SIG-M5 treated with dmso at 0.1 percent for 504 hours (cell line): ENCODE measurements at regions not wholly inside any gene's neighbourhood (a gene's known extent, or its start where the extent isn't known, plus 50 kb on each side); places are given as distances from the start of the nearest gene placed in this dataset.
A peak's percentile ranks its signal among the peaks of the same experiment; 100 is the strongest.

Experiments used
- DNase-seq: peaks from one replicate; lab custom pipeline; 2025; ENCODE audit not compliant: unreplicated experiment; lab: John Stamatoyannopoulos, UW

DNA sequence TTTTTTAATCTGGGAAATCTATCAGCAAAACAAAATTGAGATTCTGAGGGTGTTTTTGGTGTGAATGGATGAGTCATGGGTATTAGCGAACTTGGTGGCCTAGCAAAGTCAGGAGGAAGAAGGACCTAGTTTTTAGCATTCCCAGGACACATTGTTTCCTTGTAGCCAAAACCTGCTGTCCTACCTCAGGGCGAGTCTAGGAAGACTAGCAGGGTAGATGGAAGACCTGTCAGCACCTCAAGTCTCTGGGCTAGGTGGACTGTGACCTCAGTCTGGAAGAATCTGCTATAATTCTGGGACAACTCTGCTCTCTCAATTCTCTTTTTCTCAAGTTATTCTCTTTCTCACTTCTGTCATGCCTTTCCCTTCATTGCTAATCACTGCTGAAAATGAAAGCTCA is 1399.3 kb upstream of the LRRTM1 start:
- DNase-seq, result no peak

DNA sequence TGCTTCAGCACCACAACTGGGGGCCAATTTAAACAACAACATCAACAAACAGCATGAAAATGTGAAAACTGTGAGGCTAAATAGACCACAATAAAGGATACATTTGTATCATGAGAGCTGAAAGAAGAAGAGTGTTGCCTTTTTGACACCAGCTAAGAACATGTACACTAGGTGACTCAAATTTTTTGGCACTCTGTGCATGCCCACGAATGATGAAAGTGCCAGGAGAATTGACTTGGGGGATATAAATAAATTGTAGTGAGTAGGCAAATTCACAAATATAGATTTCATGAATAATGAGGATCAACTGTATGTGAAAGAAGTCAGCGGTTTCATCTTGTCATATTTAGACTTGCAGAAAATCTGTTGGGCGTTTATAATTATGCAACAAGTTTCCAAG is 1388.0 kb upstream of the LRRTM1 start:
- no peak for DNase-seq

- no peak for DNase-seq
These were observed 1371.1 kb upstream of the LRRTM1 start for GRCh38 chr2:81675641-81676040.

DNA sequence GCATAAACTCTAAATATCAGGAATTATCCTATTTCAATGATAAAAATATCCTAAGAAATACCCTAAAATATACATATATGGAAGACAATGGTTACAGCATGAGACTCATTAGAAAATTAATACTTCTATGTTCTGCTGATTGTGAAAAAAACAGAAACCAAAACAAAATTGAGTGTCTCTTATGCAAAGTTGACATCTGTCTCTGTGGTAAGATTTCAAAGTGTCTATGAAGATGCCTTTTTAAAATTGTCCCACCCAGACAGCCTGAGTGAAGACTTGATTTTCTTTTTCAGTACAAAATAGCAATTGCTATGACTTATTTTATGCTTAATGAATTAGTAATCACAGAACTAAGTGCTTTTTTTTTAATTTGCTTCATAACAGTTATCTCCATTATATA is 1368.4 kb upstream of the LRRTM1 start:
- DNase-seq, result no peak

- DNase-seq, result no peak
These were observed 1368.0 kb upstream of the LRRTM1 start for GRCh38 chr2:81672516-81672915.

DNA sequence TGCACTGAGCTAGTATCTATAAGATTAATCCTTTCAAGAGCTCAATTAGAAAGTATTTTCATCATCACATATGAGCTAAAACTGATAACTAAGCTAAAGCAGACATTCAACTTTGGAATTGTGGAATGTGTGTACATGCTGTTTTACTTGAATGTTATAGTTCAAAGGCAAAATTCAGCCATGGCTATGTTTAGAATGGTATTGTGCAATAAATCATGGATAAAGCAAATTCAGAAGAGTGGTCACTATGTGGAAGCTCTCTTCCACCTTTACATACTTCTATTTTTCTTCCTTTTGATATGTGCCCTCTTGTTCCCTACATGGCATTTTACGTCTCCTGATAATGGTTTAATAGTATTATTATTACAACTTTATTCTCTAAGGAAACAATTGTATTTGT is 1366.3 kb upstream of the LRRTM1 start:
- no peak for DNase-seq

DNA sequence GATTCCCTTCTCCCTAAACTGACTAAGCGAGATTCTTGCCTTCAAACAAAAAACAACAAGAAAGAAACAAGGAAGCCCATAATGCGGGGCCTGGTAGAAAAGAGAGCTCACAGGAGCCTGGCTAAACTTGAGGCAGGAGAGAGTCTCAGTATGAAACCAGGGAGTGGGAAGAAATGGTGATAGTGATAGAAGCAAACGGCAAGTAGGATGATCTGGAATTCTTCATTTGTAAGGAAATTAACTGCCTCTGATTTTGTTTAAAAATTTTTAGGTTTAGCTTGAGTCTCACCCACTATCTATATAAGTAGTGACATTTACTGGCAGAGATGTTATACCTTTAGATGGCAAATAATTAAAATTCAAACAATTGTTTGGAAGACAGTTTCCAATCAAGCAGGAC is 1356.5 kb upstream of the LRRTM1 start:
- no peak for DNase-seq

DNA sequence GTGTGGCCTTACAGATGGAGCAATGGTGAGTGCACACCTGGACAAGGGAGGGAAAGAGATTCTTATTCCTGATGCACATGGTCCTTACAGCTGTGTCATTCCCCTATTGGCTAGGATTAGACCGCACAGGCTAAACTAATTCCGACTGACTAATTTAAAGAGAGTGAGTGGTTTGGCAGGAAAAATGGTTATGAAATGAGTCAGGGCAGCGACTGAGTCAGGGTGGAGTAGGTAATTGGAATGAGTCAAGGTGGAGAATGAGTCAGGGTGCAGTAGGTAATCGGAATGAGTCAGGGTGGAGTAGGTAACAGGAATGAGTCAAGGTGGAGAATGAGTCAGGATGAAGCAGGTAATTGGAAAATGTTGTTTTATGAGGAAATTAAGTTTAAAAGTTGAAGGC is 1353.7 kb upstream of the LRRTM1 start:
- peak; percentile 4 for DNase-seq

- DNase-seq, result no peak
These were observed 1345.8 kb upstream of the LRRTM1 start for GRCh38 chr2:81650048-81650971.

GRCh38 chr2:81648806-81649205 is 1344.3 kb upstream of the LRRTM1 start:
- DNase-seq, result no peak

DNA sequence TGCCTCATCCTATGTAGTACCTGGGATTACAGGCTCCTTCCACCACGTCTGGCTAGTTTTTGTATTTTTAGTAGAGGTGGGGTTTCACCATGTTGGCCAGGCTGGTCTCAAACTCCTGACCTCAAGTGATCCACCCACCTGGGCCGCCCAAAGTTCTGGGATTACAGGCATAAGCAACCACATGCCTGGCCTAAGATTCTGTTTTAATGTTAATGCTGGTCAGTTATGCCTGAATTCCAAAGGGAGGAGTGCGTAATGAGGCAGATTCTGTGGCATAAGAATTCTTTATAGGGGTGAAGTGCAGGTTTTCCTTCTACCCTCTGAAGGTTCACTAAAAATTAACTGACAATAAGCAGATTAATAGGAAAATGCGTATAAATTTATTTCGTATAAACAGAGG is 1343.8 kb upstream of the LRRTM1 start:
- DNase-seq, result no peak

DNA sequence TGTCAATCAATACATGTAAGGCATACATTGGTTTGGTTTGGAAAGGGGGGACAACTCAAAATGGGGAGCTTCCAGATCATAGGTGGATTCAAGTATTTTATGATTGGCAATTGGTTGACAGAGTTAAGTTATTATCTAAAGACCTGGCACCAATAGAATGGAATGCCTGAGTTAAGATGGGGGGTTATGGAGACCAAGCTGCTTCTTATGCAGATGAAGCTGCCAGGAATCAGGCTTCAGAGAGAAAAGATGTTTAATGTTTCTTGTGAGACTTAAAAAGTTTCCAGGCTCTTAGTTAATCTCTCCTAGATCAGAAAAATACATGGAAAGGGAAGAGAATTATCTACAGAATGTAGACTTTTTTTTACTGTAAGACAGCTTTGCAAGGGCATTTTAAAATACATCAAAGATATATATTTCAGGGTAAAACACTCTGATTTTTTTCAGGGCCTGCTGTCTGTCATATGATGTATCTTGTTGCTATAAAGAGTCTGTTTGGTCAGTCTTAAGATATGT is 1343.2 kb upstream of the LRRTM1 start:
- DNase-seq, result no peak

DNA sequence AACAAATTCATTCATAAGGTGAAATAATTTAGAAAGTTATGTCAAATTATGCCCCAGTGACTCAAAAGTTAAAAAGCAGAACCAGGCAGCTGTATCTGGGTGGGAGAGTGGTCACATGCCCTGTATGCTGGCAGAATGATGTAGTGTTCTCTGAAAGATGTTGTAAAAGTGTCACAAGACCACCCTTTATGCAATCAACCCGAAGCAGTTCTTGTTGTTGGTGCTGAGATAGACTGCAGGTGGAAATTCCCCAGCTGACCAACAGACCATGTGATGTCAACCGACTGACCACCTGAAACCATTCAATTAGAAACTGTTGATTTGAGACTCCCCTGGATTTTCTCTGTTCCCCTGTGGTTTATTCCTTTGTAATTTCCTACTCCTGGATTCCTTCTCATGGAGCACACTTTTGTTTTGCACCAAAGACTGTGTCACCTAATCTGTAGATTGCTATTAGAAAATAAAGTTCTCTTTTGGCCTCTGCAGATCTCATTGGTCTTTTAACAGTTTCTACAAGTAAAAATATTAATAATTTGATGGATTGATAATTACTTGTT is 1341.3 kb upstream of the LRRTM1 start:
- no peak for DNase-seq

DNA sequence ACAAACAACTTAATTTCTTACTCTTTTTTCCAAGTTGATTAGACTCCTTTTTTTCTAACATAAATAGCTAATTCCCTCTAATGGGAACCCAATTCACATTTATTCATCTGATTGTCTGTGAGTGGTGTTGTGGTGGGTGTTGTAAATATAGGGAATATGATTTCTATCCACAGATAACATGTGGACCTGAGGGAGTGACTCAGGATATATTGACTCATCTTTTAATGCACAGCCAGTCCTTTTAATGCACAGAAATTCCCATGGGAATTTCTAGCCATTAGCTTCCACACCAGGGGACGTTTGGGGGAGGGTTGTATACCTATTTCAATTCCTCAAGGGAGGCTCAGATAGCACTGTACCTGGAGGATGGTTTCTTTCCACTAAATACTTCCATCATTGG is 1339.6 kb upstream of the LRRTM1 start:
- DNase-seq, result no peak

DNA sequence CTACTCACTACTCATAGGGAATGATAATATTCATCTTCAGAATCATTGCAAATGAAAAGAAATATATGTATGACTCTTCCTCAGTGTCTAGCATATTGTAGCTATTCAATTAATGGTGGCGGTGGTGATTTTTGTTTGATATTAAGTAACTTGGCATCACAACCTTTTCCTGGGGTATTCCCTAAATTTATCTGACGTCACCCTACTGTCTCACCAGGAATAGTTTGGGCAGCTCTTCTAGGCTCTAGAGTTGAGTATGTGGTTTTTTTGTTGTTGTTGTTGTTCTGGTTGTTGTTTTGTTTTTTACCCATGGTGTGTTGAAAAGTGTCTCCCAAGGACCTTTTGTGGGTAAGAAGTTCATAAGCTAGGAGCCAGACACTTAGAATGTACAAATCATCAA is 1320.3 kb upstream of the LRRTM1 start:
- no peak for DNase-seq

GRCh38 chr2:81600088-81600487 is 1295.5 kb upstream of the LRRTM1 start:
- no peak for DNase-seq

DNA sequence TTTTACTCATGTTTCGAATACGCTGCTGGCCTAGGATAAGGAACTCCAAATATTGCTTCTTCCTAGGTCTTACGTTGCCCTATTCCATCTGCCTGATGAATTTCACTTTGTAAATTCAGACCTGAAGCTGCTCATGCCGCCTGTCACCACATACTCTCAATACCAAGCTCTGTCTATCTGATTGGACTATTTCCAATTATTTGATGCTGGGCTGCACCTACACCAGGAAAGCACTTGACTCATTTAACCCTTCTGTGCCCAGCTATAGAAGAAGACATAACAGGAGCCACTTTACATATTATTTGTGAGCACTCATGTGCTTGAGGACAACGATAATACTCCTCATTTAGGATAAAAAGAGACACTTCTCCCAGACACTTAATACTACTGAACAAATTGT is 1293.9 kb upstream of the LRRTM1 start:
- DNase-seq, result no peak

GRCh38 chr2:81589406-81589805 is 1284.9 kb upstream of the LRRTM1 start:
- no peak for DNase-seq

DNA sequence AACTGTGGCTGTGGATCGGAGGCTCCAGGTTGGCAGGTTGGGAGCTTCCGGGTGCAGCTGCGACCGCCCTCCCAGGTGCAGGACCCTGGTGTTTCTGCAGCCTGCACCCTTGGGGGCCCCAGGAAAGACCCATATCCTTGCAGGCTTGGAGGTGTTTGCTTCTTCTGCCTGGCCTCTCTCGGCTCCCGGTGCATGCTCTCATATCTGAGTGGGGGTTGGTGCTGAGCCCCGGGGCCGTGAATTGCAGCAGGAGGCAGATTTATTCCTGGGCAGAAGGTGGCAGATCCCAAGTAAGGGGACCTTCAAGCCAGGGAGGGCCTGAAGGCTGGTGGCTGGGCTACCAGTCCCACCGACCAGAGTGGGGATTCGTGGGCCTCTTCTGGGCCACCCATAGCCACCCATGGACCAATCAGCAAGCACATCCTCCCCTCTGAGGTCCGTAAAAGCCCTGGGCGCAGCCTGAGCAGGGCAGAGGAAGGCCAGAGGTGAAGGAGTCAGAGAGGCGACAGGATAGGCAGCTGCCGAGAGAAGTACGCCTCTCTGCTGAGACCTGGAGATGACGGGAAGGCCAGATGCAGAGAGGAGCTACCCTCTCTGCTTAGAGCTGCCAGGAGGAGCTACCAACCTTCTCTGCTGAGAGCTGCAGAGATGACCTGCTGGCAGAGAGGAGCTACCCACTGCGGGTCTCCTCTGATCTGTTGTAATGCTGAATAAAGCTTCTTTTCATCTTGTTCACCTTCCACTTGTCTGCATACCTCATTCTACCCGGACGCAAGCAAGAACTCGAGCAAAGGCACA is 1279.0 kb upstream of the LRRTM1 start:
- no peak for DNase-seq

DNA sequence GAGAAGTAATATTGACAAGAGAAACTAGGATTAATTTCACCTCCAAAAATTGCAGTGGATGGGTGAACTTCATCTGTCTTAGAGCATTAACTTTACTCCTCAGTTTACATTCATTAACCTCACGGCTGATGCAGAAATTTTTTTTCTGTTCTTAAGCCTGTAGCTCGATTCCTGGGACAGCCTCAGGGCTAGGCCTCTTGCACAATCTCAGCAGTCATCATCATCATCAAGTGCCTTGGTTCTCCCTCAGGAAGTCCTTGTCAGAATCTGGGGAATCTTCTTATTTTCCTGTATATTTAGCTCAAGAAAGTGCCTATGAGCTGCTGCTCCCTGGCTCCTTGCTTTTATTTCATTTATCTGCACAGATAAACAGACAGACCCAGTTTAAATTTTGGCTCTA is 1272.2 kb upstream of the LRRTM1 start:
- no peak for DNase-seq

DNA sequence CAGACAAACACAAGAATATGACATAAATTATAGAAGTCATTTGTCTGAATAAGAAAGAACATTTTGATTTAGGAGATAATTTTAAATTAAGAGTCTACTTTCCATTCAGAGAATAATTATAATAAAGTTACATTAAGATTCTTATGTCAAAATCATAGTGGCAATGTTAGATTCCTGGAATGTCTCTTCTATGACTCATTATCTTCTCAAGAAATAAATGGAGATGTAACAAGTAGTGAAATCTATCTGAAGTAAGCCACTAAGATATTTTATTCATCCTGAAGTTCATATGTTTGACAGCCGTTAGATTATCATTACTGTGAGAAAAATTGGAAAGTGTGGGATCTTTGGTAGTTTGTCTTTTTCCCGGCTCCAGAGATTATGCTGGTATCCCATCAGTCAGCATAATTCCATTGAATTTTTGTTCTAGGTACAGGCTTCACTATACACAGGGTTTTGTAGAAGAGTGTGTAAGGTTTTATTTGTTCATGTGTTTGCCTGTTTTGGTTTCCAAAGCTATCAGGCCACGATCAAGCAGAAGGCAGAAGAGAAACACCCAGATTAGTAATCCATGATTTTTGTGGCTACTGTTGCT is 1246.6 kb upstream of the LRRTM1 start:
- no peak for DNase-seq
